Tibial nerve (tissue), 3 donors: ENCODE measurements at regions not wholly inside any gene's neighbourhood (a gene's known extent, or its start where the extent isn't known, plus 50 kb on each side); places are given as distances from the start of the nearest gene placed in this dataset.

Source experiments
- CTCF ChIP-seq, 5 experiments: fragments of 200-600 bp in 3 of 5; fragments of 450-650 bp in 2 of 5; sonication (generic) in 3 of 5; IDR thresholded peaks; one replicate each; pipeline ENCODE4 v1.5.1; 2016 to 2019; ENCODE audit warnings: antibody characterized with exemption in 5 of 5, mild to moderate bottlenecking in 3 of 5, moderate library complexity in 2 of 5
- POLR2A ChIP-seq, 2 donors: fragments of 450-650 bp; IDR thresholded peaks; one replicate each; pipeline ENCODE4 v1.6.1; 2017; ENCODE audit warnings: antibody characterized with exemption in 2 of 2, mild to moderate bottlenecking in 2 of 2, moderate library complexity in 2 of 2

- no peak for TF ChIP-seq CTCF (IDR thresholded peaks at IDR 0.05)
- TF ChIP-seq POLR2A (IDR thresholded peaks at IDR 0.05): no peak
Observed at GRCh38 chr7:115410972-115411686, 489.2 kb downstream of the MDFIC start.
